AG10803 (cell line): ENCODE measurements at regions not wholly inside any gene's neighbourhood (a gene's known extent, or its start where the extent isn't known, plus 50 kb on each side); places are given as distances from the start of the nearest gene placed in this dataset.

Experiments
- DNase-seq: peaks from one replicate; pipeline ENCODE4 v3.0.0; 2010; ENCODE audit warnings: low read depth
- H3K4me3 ChIP-seq: 2 replicates; pipeline ENCODE4 v1.5.1; 2011; ENCODE audit warnings: mild to moderate bottlenecking, low read length, control low read depth
- TF ChIP-seq, protein P1 (sequence below): conservative IDR thresholded peaks from 2 replicates; pipeline ENCODE4 v1.5.1; 2011; ENCODE audit warnings: mild to moderate bottlenecking, low read length, control low read depth, inconsistent platforms

DNA sequence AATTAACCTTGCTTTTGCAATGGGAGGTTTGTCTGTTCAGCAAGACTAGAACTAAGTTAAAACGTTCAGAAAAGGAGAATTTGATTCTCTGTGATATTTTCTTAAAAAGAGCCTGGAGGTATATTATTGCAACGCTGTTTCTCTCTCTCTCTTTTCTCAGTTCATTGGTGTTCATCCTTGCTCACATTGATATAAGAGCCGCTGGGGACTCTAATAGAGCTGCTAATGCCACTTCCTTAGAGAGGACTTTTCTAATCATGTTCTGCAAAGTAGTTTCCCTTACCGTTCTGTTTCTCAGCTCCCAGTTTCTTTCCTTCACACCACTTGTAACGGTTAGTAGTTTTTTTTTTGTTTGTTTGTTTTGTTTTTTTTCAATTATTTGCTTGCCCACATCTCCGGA, 203.8 kb downstream of the RWDD3 start:
- no peak for DNase-seq
- TF ChIP-seq, protein P1, sequence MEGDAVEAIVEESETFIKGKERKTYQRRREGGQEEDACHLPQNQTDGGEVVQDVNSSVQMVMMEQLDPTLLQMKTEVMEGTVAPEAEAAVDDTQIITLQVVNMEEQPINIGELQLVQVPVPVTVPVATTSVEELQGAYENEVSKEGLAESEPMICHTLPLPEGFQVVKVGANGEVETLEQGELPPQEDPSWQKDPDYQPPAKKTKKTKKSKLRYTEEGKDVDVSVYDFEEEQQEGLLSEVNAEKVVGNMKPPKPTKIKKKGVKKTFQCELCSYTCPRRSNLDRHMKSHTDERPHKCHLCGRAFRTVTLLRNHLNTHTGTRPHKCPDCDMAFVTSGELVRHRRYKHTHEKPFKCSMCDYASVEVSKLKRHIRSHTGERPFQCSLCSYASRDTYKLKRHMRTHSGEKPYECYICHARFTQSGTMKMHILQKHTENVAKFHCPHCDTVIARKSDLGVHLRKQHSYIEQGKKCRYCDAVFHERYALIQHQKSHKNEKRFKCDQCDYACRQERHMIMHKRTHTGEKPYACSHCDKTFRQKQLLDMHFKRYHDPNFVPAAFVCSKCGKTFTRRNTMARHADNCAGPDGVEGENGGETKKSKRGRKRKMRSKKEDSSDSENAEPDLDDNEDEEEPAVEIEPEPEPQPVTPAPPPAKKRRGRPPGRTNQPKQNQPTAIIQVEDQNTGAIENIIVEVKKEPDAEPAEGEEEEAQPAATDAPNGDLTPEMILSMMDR: no peak
- H3K4me3 ChIP-seq: no peak overlapping the region

DNA sequence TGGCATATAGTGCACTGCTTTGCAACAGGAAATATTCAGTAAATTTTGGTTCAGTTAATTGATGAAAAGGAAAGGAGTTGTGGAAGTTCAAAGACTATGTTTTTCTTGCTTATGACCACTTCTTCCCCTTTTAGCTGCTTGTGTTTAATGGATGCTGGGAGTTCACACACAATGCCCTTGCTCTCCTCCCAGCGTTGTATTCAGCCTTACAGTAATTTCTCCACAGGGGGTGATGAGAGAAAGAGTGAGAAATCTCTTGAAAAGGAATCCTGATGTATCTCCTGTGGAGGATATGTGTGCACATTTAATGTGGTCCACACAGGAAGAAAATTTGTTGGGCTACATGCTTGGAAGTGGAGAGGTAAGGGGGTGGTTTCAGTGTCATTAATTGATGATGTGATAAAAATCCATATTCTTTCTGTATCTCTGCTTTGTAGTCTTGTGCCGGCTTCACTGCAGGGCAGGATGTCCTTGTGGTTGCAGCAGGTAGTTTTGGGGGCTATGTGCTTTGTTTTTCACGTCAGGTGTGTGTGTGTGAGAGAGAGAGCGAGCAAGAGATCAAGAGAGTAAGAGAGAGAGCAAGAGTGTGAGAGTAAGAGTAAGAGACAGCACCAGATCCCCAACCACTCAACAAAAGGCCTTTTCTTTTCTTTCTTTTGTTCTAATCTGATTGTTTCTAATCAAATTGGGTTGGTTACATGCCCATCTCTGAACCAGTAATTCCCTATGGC, 204.4 kb downstream of the RWDD3 start:
- no peak for DNase-seq
- TF ChIP-seq, protein P1: no peak
- no peak overlapping the region for H3K4me3 ChIP-seq

DNA sequence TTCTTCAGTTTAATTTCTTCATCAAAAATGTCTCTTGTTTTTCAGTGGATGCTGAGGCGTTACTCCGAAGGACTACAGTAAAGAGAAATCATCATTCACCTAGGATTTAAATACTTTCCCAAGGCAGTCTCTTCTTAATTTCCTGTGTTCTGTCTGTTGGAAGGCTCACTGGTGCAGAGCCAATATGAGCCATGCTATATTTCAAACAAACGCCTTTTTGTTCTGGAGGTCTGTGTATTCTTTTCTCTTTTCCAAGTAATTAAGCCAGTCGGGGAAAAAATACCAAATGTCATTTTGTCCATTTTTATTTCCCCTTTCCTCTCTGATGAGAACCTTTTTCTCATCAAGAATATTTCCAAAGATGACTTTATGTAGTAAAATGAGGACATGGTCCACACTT, 206.5 kb downstream of the RWDD3 start:
- TF ChIP-seq, protein P1: no peak
- DNase-seq: no peak

DNA sequence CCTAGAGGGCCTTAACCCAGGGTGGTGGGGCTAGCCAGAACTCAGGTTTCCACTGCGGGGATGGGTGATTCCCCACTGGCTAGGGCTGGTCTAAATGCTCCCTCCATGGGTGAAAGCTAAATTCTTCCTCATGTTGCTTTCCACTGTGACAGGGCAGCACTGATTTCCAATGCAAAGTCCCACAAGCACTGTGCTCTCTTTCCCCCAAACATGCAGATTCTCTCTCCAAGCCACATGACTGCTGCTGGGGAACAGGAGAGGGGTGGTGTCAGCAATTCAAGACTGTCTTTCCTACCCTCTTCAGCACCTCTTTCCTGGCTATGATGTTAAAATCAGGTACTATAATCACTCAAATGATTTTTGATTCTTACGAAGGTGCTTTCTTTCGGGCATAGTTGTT, 215.5 kb downstream of the RWDD3 start:
- H3K4me3 ChIP-seq: no peak overlapping the region
- no peak for DNase-seq
- TF ChIP-seq, protein P1: no peak

More for the DNA sequence above, 206.5 kb downstream of the RWDD3 start:
- H3K4me3 ChIP-seq: no peak overlapping the region

DNA sequence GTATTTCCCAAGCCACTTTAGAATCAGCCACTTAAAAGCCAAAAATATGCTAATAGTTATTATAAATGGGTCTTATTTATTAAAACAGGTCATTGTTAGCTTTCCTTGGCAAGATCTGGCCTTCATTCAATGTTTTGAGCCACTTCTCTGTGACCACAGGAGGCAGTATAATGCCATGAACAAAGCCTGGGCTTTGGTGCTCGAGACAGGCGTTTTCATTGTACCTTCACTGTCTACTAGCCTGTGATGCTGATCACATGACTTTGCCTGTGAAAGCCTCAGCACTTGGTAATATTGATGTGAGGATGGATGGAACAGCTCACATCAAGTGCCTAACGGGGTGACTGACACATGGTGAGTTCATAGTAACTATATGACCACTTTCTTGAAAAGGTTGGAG, 217.0 kb downstream of the RWDD3 start:
- TF ChIP-seq, protein P1: no peak
- H3K4me3 ChIP-seq: no peak overlapping the region
- no peak for DNase-seq

DNA sequence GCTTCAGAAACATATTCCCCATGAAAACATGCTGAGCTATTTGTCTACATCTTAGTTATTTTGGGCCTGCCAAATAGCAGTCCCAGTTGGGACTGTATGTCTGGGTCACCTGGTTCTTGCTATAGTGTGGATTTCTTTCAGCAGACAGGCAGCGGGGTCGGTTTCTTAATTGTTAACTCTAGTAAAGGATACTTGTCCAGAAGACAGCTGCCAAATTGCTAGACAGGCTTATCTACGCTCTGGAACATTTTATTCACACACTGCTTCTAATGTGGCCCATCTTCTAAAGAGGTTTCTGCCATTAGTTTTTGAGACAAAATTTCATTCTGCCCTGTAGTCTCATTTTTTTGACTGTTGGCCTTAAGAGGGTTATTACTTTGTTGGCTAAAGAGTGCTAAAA, 217.9 kb downstream of the RWDD3 start:
- DNase-seq: no peak
- TF ChIP-seq, protein P1: no peak
- no peak overlapping the region for H3K4me3 ChIP-seq

DNA sequence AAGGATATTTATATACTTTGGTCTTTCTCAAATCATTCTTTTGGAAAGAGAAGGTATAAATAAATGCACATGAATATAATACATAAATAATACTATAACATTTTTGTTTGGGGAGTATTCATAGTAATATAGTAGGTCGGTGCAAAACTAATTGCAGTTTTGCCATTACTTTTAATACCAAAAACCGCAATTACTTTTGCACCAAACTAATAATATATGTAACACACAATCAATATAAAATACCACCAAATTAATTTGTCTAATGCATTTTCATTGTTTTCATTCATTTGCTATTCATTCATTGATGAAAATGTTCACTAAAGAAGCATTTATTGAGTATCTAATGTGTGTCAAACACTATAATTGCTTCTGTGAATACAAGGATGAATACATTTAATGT, 219.0 kb downstream of the RWDD3 start:
- H3K4me3 ChIP-seq: no peak overlapping the region
- DNase-seq: no peak
- TF ChIP-seq, protein P1: no peak
